ENCODE measurements at regions not wholly inside any gene's neighbourhood (a gene's known extent, or its start where the extent isn't known, plus 50 kb on each side); places are given as distances from the start of the nearest gene placed in this dataset.

DNA sequence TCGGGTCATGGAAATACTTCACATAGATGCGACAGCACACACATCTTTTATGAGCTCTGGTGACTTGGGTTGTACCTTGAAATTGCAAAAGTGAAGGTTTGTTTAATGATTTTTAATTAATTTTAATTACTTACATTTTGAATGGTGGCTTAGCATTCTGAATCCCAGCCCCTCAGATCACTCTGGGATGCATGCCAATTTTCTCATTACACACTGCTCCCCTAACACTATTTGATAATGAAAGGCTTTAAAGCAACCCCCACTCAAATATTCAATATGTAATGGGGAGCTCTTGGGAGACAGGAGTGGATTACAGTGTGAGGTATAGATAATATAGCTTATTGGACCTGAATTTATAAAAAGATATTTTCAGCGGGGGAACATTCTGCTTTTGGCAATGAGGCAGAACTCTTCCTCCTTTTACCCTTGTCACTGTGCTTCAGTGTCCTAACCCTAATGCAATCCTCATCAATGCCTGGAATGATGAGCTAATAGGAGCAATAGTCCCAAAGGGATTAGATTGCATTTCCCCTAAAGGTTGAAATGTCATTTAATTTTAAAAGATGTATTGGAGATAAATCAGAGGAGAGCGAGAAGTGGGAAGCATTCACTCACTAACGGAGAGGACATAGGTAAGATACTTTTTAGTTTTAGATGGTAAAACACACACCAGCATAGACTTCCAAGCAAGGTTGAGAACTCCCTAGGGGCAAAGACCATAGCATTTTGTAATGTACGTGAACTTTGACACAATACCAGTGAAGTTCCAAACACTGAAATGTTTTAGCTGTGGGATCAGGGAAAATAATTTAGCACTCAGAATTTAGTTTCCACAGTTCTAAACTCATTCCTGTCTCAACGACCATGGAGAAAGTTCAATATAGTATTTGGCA is 384.1 kb upstream of the PLXNA2 start:
- WGBS, 2 donors, result 83 to 86% methylated on average over 7 of the region's 7 CpGs
- intact Hi-C loops (cut with DNase I), result loop anchor here in 1 of 10 donors (5.0 kb wide), 1 partner anchor 1701 kb away; no protein-coding TSS in a partner anchor
- no peak overlapping the region for H3K4me3 ChIP-seq
- H3K27ac ChIP-seq, result no peak overlapping the region
- TF ChIP-seq, protein P1, sequence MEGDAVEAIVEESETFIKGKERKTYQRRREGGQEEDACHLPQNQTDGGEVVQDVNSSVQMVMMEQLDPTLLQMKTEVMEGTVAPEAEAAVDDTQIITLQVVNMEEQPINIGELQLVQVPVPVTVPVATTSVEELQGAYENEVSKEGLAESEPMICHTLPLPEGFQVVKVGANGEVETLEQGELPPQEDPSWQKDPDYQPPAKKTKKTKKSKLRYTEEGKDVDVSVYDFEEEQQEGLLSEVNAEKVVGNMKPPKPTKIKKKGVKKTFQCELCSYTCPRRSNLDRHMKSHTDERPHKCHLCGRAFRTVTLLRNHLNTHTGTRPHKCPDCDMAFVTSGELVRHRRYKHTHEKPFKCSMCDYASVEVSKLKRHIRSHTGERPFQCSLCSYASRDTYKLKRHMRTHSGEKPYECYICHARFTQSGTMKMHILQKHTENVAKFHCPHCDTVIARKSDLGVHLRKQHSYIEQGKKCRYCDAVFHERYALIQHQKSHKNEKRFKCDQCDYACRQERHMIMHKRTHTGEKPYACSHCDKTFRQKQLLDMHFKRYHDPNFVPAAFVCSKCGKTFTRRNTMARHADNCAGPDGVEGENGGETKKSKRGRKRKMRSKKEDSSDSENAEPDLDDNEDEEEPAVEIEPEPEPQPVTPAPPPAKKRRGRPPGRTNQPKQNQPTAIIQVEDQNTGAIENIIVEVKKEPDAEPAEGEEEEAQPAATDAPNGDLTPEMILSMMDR (IDR thresholded peaks at IDR 0.05), result no peak
- H3K4me1 ChIP-seq, result no peaks in the 10 kb centered on the region
- no peak for DNase-seq
- peaks cover 0 to 4% (median 0%) of the 10 kb centered on the region in 11 donors for H3K9me3 ChIP-seq
- H3K27me3 ChIP-seq, result no peaks in the 10 kb centered on the region
- no peaks in the 10 kb centered on the region for H3K36me3 ChIP-seq
- no peak for ATAC-seq

DNA sequence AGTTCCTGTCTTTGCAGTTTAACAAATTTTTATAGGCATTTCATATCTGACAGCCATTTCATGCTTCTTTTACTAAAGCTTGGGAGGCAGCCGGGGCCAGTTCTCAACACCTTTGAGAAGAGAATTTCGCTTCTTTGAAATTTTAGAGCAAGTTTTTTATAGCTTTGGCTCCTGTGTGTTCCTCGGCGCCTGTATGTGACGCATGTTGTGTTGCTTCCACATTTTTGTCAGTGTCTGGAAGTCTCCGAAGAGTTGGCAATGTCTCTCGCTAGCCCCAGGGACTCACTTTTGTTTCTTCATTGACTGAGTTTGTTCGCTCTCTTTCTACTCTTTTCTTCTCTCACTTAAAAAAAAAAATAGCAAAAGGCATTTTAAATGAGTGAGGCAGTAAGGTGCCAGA is 386.9 kb upstream of the PLXNA2 start:
- H3K9me3 ChIP-seq, result no peaks in the 10 kb centered on the region
- DNase-seq (no peak), ATAC-seq (no peak)
- TF ChIP-seq, protein P1 (IDR thresholded peaks at IDR 0.05), result no peak
- H3K4me1 ChIP-seq, result no peaks in the 10 kb centered on the region
- H3K36me3 ChIP-seq, result no peaks in the 10 kb centered on the region
- 65 to 72% methylated on average over 8 of the region's 8 CpGs for WGBS, 2 donors
- no peak overlapping the region for H3K4me3 ChIP-seq
- H3K27me3 ChIP-seq, result peaks cover 0 to 2% (median 0%) of the 10 kb centered on the region in 7 donors
- H3K27ac ChIP-seq, result no peak overlapping the region
- intact Hi-C loops (cut with DNase I), result no loop called here

DNA sequence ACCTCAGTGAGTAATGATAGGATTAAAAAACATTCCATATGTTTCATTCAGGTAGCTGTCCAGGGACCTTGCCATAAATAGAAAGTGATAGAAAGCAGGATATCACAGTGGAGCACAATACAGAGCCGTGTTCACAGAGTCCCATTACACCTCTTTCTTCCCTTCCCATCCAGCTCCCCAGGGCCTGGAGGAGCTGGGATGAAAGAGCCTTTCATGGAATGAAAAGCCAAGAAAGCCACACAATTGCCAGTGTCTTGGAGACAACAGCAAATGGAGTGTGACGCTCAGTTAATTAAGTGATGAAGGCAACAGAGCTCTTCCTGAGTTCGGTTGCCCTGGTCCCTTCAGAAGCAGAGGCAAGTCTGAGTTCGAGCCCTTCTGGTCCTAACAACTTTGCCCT is 387.3 kb upstream of the PLXNA2 start:
- H3K4me1 ChIP-seq, result no peaks in the 10 kb centered on the region
- H3K9me3 ChIP-seq, result no peaks in the 10 kb centered on the region
- no peaks in the 10 kb centered on the region for H3K36me3 ChIP-seq
- intact Hi-C loops (cut with DNase I), result no loop called here
- H3K4me3 ChIP-seq, result no peak overlapping the region
- DNase-seq, result no peak
- ATAC-seq, result no peak
- 71 to 72% methylated on average over 4 of the region's 4 CpGs for WGBS, 2 donors
- TF ChIP-seq, protein P1 (IDR thresholded peaks at IDR 0.05), result no peak
- H3K27ac ChIP-seq, result no peak overlapping the region
- H3K27me3 ChIP-seq, result peaks cover 0 to 6% (median 0%) of the 10 kb centered on the region in 7 donors

DNA sequence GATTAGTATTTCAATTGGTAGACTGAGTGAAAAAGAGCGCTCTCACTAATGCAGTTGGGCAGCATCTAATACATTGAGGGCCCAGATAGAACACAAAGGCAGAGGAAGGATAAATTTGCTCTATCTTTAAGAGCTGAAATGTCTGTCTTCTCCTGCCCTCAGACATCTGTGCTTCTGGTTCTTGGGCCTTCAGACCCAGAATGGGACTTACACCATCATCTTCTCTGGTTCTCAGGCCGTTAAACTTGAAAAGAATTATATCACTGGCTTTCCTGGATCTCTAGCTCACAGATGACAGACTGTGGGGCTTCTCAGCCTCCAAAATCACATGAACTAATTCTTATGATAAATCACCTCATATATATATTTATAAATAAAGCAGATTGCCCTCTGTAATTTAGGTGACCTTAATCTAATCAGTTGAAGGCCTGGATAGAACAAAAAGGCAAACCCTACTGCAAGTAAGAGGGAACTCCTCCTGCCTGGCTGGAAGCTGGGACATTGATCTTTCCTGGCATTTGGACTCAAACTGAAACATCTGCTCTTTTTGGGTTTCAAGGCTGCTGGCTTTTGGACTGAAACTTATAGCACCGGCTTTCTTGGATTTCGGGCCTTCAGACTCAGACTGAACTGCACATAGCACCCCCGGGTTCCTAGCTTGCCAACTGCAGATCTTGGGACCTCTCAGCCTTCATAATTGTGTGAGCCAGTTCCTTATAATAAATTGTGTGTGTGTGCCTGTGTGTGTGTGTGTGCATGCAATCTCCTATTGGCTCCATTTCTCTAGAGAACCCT is 390.4 kb upstream of the PLXNA2 start:
- WGBS, 2 donors, result 90 to 93% methylated on average over 5 of the region's 5 CpGs
- no peaks in the 10 kb centered on the region for H3K36me3 ChIP-seq
- TF ChIP-seq, protein P1 (IDR thresholded peaks at IDR 0.05), result no peak
- DNase-seq (no peak), ATAC-seq (no peak)
- intact Hi-C loops (cut with DNase I), result no loop called here
- H3K27me3 ChIP-seq, result peaks cover 0 to 10% (median 0%) of the 10 kb centered on the region in 7 donors
- no peak overlapping the region for H3K4me3 ChIP-seq
- no peaks in the 10 kb centered on the region for H3K4me1 ChIP-seq
- H3K27ac ChIP-seq, result no peak overlapping the region
- no peaks in the 10 kb centered on the region for H3K9me3 ChIP-seq

Data from heart right ventricle (tissue), 16 donors.